Osteoblast (primary cell): ENCODE measurements at regions not wholly inside any gene's neighbourhood (a gene's known extent, or its start where the extent isn't known, plus 50 kb on each side); places are given as distances from the start of the nearest gene placed in this dataset.

ENCODE experiments used
- DNase-seq: peaks from one replicate; pipeline ENCODE4 v3.0.0; 2011; ENCODE audit warnings: low spot score, mixed read lengths; ENCODE audit not compliant: insufficient read length; ENCODE audit errors: missing footprints
- H2AFZ ChIP-seq: 2 replicates; pipeline ENCODE4 v1.6.0; 2011; ENCODE audit warnings: mild to moderate bottlenecking, low read length
- H3K27ac ChIP-seq: 2 replicates; pipeline ENCODE4 v1.5.1; 2011; ENCODE audit warnings: mild to moderate bottlenecking, low read depth, low read length, moderate library complexity
- H3K27me3 ChIP-seq: 2 replicates; pipeline ENCODE4 v1.6.0; 2012; ENCODE audit warnings: mild to moderate bottlenecking, control low read depth, inconsistent platforms, low read length, moderate library complexity; ENCODE audit not compliant: insufficient read depth
- H3K36me3 ChIP-seq: 2 replicates; pipeline ENCODE4 v1.5.1; 2011; ENCODE audit warnings: mild to moderate bottlenecking, low read length, control low read depth, moderate library complexity; ENCODE audit not compliant: insufficient read depth
- H3K4me1 ChIP-seq: 2 replicates; pipeline ENCODE4 v1.5.1; 2011; ENCODE audit warnings: mild to moderate bottlenecking, low read length, control low read depth, moderate library complexity; ENCODE audit not compliant: insufficient read depth
- H3K4me2 ChIP-seq: 2 replicates; pipeline ENCODE4 v1.6.0; 2011; ENCODE audit warnings: mild to moderate bottlenecking, low read length; ENCODE audit not compliant: insufficient read depth
- H3K4me3 ChIP-seq: fragments of 200-600 bp; sonication (generic); 3 replicates; pipeline ENCODE4 v1.5.1; 2012; ENCODE audit warnings: mild to moderate bottlenecking, low read length, inconsistent platforms; ENCODE audit not compliant: insufficient read depth
- H3K79me2 ChIP-seq: 2 replicates; pipeline ENCODE4 v1.6.0; 2012; ENCODE audit warnings: mild to moderate bottlenecking, low read length, control low read depth, inconsistent platforms; ENCODE audit not compliant: insufficient read depth
- H3K9me3 ChIP-seq: 2 replicates; pipeline ENCODE4 v1.5.1; 2011; ENCODE audit warnings: low read depth, low read length, control low read depth
- H4K20me1 ChIP-seq: 2 replicates; pipeline ENCODE4 v1.6.0; 2012; ENCODE audit warnings: mild to moderate bottlenecking, low read length, control low read depth; ENCODE audit not compliant: insufficient read depth
- CTCF ChIP-seq: IDR thresholded peaks from 2 replicates; pipeline ENCODE4 v1.5.1; 2011; ENCODE audit warnings: mild to moderate bottlenecking, low read depth, low read length, moderate library complexity; ENCODE audit errors: extremely low read depth

GRCh38 chr5:179484761-179485160 is 65.6 kb upstream of the RUFY1 start:
- DNase-seq: no peak
- no peak overlapping the region for H3K4me2 ChIP-seq
- H3K36me3 ChIP-seq: no peaks in the 10 kb centered on the region
- no peak overlapping the region for H3K4me3 ChIP-seq
- peaks cover 7% of the 10 kb centered on the region for H3K4me1 ChIP-seq
- no peak overlapping the region for H3K27ac ChIP-seq
- no peaks in the 10 kb centered on the region for H4K20me1 ChIP-seq
- H3K79me2 ChIP-seq: no peaks in the 10 kb centered on the region
- TF ChIP-seq CTCF: no peak
- H2AFZ ChIP-seq: no peak overlapping the region
- H3K9me3 ChIP-seq: no peaks in the 10 kb centered on the region
- H3K27me3 ChIP-seq: no peaks in the 10 kb centered on the region

- Histone ChIP-seq H3K79me2 (no peaks in the 10 kb centered on the region), H3K4me3 (no peak overlapping the region), H3K4me2 (no peak overlapping the region), H3K36me3 (no peaks in the 10 kb centered on the region), H3K4me1 (peaks cover 7% of the 10 kb centered on the region), H3K27ac (no peak overlapping the region), H2AFZ (no peak overlapping the region), H3K9me3 (no peaks in the 10 kb centered on the region), H3K27me3 (no peaks in the 10 kb centered on the region), H4K20me1 (no peaks in the 10 kb centered on the region)
- no peak for DNase-seq
- TF ChIP-seq CTCF: no peak
Measured at GRCh38 chr5:179484201-179484600, 66.2 kb upstream of the RUFY1 start.

GRCh38 chr5:179478624-179479023 is 71.7 kb upstream of the RUFY1 start:
- H3K4me1 ChIP-seq: no peaks in the 10 kb centered on the region
- H3K79me2 ChIP-seq: no peaks in the 10 kb centered on the region
- no peaks in the 10 kb centered on the region for H3K9me3 ChIP-seq
- no peak overlapping the region for H2AFZ ChIP-seq
- H3K4me3 ChIP-seq: no peak overlapping the region
- H3K27ac ChIP-seq: no peak overlapping the region
- no peak overlapping the region for H3K4me2 ChIP-seq
- TF ChIP-seq CTCF: no peak
- peaks cover 3% of the 10 kb centered on the region for H3K27me3 ChIP-seq
- DNase-seq: no peak
- H3K36me3 ChIP-seq: no peaks in the 10 kb centered on the region
- H4K20me1 ChIP-seq: no peaks in the 10 kb centered on the region

- DNase-seq: no peak
- Histone ChIP-seq H3K36me3 (no peaks in the 10 kb centered on the region), H4K20me1 (no peaks in the 10 kb centered on the region), H3K27ac (no peak overlapping the region), H3K79me2 (no peaks in the 10 kb centered on the region), H3K27me3 (peaks cover 3% of the 10 kb centered on the region), H3K4me1 (no peaks in the 10 kb centered on the region), H3K4me3 (no peak overlapping the region), H3K4me2 (no peak overlapping the region), H2AFZ (no peak overlapping the region), H3K9me3 (no peaks in the 10 kb centered on the region)
- no peak for TF ChIP-seq CTCF
Measured at GRCh38 chr5:179475208-179475751, 75.1 kb upstream of the RUFY1 start.
